SW480 (cell line): ENCODE measurements at regions not wholly inside any gene's neighbourhood (a gene's known extent, or its start where the extent isn't known, plus 50 kb on each side); places are given as distances from the start of the nearest gene placed in this dataset.

Source experiments
- DNase-seq: peaks from one replicate; pipeline ENCODE4 v3.0.0-alpha.2; 2016; ENCODE audit warnings: low spot score

DNA sequence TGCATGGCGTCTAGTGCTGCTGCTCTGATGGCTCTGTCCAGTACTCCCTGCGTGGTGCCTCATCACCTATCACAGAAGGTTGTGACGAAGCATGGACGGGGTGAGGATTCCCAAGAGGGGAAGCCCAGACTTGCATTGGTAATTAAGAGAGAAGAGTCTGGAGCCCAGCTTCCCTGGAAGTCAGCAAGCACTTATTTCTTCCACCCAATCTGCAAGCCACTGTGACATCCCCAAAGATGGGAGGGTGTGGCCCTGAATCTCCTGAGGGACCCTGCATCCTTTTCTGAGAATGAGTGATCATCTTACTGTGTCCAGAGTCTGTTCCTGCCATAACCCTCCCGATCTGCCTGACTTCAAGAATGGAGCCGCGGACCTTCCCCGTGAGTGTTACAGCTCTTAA is 166.7 kb downstream of the PTPN20 start:
- DNase-seq: no peak

DNA sequence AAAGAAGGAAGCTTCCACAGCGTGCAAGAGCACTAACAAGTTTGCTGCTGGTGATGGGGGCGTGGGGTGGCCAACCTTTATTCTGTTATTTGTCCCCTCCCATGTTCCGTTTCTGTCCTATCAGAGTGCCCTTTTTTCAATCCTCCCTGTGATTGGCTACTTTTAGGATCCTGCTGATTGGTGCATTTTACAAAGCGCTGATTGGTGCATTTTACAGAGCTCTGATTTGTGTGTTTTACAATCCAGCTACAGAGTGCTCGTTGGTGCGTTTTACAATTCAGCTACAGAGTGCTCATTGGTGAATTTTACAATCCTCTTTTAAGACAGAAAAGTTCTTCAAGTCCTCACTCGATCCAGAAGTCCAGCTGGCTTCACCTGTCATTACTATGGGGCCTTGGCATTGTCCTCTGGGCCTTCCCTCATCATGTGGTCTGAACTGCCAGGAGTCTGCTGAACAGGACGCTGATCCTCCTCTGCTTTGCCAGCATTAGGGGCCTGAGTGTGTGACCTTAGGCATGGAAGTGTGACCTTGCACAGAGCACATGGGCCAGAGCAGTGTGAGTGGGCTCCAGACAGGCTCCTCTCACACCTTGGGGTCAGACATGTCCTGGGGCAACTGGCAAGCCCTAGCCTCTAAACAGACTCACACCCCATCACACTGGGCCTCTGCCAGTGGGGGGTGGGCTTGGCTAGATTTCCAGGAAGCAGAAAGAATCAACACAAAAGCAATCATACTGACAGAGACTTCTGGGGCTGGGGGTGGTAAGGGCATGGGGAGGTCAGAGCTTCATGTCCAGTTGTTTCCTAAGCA is 167.4 kb downstream of the PTPN20 start:
- no peak for DNase-seq

DNA sequence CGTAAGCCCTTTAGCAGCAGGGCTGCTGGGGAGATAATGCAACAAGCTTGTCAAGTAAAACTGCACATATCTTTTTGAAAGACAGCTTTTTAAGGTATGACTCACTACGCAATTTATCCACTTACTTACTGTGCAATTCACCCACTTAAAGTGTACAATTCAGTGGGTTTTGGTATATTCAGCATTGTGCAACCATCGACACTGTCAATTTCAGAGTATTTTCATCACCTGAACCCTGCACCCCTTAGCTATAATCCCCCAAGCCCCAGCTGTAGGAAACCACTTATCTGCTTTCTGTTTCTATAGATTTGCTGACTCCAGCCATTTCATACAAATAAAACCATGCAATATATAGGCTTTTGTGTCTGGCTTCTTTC is 168.0 kb downstream of the PTPN20 start:
- no peak for DNase-seq

DNA sequence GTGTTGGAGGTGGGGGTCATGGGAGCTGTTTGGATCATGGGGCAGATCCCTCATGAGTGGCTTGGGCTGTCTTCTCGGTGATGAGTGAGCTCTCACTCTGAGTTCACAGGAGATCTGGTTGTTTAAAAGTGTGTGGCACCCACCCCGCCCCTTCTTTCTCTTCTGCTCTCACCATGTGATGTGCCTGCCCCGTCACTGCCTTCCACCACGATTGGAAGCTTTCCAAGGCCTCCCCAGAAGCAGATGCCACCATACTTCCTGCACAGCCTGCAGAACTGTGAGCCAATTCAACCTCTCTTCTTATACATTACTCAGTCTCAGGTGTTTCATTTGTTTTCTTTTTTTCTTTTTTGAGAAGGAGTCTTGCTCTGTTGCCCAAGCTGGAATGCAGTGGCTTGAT is 170.0 kb downstream of the PTPN20 start:
- no peak for DNase-seq

DNA sequence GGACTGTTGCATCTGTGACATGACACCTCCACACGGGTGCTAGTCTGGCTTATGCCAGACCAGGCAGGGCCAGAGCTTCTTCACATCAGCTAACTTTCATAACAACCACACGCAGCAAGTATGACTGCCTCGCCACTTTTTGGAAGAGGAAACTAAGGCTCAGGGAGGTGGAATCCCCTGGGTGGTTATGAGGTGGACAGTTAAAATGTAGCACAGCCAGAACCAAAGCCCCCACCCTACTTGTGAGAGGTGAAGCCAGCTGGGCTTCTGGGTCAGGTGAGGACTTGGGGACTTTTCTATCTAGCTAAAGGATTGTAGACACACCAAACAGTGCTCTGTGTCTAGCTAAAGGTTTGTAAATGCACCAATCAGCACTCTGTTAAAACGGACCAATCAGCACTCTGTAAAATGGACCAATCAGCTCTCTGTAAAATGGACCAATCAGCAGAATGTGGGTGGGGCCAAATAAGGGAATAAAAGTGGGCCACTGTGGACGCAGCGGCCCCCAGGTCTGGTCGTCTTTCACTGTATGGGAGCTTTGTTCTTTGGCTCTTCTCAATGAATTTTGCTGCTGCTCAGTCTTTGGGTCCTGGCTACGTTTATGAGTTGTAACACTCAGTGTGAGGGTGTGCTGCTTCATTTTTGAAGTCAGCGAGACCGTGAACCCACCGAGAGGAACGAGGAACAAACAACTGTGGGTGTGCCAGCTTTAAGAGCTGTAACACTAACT is 171.0 kb downstream of the PTPN20 start:
- no peak for DNase-seq

DNA sequence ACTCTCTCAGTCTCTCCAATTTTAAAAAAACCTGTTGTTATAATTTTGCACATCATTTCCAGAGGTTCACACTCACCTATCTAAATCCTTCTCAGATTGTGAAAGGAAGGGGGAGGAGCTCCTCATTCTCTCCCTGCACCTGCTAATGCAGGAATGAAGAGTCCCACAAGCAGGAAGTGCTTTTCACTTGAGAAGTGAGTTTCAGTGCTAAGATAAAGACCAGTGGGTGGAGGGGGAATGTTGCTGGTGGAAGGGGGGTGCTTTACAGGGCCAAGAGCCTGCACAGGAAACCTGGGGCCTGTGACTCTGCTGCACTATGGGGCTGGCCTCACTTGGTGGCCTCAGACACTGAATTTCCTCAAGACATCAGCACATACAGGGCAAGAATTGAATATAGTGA is 176.4 kb downstream of the PTPN20 start:
- no peak for DNase-seq

DNA sequence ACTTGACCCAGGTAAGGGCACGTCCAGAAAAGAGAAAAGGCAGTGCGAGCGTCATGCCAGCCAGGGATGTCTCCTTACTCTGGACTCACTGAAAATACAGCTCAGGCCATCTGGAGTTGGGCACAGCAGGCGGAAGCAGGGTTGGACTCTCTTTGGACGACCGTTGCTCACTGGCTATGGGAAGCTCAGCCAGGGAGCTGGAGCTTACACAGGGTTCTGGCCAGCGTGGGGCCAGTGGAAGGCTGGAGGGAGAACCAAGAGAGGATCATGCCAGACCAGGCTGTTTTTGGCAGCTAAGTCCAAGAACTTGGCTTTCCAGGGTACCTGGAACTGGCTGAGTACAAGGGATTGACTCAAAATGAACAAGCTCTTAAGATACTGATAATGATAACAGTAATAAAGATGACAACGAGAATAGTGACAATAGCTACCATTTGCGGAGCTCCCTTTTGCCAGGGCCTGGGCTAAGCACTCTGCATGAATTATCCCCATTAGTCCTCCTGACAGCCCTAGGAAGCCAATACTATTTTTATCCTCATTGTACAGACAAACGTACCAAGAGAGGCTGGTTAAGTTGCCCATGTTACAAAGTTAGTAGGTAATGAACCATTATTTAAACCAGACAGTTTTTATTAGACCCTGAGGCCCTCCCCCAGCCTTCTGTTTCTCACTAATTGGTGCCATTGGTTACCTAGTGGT is 177.6 kb downstream of the PTPN20 start:
- no peak for DNase-seq

DNA sequence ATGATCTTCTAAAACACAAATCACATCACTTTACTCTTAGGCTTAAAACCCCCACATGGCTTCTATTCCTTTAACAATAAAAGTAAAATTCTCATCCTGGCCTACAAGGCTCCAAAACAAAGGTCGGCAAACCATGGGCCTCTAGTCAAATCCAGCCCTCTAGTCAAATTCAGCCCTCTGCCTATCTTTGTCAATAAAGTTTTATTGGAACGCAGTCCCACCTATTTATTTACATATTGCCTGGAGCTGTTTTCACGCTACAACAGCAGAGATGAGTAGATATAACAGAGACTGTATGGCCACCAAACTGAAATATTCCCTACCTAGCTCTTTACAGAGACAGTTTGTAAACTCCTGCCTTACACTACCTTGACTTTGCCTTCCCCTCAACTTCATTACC is 178.8 kb downstream of the PTPN20 start:
- no peak for DNase-seq

DNA sequence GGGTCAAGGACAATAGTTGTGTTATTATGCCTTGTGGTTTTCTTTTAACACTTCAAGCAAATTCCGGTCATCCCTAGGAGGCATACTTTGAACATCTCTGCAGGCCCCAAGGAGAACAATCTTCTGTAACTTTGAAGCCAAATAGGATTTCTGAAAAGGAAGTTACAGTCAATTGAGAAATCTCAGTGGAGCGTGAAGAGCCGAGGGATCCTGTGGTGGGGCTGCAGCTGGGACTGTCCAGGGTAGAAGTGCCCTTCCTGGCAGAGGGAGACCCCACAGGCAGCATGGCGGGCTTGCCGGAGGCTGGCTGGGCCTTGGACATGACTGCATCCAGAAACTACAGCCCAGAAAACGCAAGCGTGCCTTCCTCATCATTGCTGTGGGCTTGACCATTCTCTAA is 179.7 kb downstream of the PTPN20 start:
- no peak for DNase-seq

DNA sequence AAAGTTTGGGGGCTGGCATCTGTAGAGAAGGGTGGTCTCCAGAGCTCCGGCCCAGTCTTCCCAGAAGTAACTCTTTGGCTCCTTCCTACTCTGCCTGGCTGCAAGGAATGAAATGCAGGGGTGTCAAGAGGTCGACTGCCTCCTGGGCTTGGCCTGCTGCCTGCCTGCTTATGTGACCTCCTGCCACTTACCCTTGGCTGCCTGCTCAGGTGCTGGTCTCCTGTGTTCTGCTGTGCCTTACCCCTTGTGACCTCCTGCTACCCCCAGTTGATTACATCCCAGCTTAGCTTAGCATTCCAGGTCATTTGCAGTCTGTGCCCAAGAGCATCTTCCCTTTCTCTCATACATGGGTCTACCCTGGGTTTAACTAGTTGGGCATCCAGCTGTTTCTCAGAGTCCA is 180.2 kb downstream of the PTPN20 start:
- DNase-seq: no peak

DNA sequence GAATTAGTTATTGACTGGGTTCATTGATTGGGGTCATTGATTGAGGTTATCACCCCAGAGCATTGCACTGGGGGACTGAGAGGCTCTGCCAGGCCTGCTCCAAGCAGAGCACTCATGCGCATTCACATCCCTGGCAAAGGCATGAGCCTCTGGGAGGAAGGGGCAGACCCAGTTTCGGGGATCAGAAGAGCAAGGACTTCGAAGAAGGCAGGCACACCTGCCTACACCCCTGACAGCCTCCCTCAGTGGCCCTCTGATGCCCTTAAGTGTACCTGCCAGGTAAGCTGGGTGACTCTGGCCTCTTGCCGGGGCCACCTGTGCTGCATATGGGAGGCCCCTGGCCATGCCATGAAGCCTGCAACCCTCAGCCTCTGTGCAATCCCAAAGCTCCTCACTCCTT is 181.1 kb downstream of the PTPN20 start:
- DNase-seq: no peak

DNA sequence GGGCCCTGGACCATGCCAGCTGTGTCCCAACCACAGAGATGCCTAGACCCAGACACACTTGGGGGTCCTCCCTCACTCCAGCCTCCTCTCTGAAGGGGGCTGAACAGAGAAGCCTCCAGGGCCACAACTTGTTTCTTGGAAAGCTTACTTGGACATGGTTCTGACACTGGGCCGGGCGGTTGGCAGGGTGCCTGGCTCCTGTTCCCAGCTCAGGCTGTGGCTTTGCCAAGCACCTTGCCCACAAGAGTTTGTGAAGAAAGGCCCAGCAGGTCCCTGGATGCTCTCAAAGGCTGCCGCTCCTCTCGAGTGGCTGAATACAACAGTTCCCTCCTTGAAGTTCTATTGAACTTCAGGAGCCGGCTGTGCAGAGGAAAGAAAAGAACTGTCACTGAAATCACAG is 181.6 kb downstream of the PTPN20 start:
- no peak for DNase-seq

DNA sequence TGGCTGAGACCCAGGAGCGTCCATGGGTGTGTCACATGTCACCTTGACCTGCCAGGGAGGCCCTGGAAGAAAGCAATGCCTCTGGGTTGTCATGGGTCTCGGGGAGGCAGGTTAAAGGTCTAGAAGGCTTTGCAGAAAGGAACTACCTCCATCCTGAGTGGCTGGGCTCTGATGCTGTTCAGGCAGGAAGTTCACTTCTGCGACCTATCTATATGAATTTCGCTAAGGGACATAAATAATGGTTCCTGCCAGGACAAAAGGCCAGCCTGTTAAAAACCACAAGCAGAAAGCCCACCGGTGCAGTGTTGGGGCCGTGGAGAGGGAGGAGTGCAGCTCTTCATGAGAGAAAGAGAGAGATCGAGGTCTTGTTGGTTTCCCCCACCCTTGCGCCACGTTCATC is 182.9 kb downstream of the PTPN20 start:
- DNase-seq: no peak

DNA sequence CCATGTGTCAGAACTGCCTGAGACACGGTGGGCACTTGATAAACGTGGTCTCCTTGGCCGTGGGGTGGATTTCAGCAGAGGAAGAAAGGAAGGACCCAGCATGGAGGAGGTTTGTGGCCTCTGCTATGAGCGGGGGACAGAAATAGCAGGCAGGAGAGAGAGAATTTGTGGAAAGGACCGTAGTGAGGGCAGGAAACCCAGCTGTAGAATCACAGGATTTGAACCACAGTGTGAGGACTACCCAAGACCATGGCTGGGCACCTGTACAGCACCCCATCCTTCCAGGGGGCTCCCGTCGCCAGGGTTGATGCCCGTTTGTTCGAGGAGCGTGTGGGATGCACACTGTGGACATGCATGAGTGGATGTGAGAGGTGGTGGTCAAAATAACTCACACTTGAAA is 183.4 kb downstream of the PTPN20 start:
- DNase-seq: no peak

DNA sequence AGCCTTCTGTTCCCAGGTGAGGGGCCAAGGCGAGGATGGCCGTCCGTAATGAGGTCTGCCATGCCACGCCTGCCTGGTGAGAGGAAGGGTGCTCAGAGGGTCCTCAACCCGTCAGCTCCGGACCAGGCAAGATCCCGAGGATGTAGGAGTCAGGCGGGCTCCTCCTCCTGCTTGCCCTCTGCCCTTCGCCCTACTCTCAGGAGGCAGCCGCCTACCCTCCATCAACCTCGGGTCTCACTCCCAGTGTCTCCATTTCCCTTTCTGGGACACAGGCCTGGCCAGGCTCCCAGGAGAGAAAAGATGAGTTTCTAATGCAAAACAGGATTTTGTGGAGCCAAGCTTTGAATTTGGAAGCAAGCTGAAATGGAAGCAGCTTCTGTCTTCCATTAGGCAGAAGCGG is 184.0 kb downstream of the PTPN20 start:
- no peak for DNase-seq

DNA sequence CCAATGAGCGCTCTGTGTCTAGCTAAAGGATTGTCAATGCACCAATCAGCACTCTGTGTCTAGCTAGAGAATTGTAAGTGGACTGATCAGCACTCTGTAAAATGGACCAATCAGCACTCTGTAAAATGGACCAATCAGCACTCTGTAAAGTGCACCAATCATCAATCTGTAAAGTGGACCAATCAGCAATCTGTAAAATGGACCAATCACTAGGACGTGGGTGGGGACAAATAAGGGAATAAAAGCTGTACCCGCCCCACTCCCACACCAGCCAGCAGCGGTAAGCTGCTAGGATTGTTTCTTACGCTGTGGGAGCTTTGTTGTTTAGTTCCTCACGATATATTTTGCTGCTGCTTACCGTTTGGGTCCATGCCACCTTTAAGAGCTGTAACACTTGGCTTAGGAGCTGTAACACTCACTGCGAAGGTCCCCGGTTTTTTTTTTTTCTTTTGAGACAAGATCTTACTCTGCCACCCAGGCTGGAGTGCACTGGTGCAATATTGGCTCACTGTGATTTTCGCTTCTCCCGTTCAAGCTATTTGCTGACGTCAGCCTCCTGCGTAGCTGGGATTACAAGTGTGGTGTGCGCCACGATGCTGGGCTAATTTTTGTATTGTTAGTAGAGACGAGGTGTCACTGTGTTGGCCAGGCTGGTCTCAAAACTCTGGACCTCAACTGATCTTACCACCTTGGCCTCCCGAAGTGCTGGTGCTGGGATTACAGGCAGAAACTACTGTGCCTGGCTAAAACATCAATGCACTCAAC is 184.8 kb downstream of the PTPN20 start:
- DNase-seq: no peak

DNA sequence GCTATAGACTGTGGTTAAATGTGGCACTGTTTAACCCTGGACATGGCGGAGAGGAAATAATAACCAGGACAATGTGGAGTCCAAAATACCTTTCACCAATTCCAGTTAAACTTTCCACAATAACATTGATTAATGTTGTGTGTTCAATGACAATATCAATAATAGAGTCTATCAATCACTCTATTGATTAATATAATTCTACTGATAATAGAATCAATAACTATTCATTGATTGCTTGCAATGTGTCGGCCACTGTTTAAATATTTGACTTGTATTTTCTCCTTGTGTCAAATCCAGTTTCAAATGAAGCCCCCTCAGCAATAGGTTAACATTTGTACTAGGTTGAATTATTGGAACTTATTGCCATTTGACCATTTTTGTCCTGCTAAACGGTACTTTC is 187.0 kb downstream of the PTPN20 start:
- no peak for DNase-seq

DNA sequence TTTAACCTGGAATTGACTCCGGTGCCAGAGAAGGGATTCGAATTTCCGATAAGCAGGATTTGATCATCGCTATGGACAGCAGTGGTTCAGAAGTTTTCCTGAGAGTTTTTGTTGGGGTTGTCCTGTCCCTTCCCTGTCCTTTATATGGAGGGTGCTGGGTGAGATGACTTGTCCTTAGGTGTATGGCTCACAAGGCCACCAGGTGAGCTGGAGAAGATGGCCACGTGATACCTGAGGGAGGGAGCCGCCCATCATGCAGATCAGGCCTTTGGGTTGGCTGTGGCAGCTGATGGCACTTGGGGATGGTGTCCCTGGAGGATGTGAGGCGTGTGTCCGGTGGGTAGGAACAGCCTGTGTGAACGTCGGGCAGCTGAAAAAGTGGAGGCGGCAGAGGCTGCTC is 187.7 kb downstream of the PTPN20 start:
- no peak for DNase-seq

DNA sequence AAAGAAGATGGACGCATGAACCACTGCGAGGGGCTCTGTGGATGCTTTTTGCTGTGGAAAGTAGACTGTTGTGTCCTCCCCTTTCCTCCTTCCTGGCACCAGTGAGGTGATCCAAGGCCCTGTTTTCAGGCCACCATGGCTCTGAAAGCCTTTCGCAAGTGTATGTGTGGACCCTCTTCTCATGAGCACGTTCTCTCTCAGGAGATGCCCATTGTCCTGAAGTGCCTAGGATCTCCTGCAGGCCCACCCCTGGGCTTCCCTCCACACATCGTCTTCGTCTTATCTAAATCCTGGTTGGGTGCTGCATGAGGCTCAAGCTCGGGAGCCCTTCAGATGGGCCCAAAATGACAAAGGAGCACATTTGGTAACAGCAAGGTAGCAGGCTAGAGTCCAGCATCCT is 188.2 kb downstream of the PTPN20 start:
- no peak for DNase-seq

DNA sequence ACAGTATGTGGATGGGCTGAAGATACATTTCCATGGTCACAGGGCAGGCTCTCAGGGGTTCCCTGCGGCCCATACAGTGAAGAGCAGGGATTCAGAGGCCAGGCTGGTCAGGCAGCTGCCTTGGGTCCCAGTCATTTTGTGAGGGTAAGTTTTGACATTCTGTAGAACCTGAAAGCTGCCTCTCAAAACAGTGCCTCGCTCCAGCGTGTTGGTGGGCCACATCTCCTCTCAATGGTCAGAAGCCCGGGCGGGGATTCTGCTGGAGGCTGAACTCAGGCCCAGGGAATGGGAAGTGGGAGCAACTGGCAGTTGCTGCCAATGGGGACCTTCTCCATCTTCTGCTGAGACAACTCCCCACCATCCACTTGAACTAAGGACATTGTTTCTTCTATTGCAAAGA is 190.0 kb downstream of the PTPN20 start:
- DNase-seq: no peak

DNA sequence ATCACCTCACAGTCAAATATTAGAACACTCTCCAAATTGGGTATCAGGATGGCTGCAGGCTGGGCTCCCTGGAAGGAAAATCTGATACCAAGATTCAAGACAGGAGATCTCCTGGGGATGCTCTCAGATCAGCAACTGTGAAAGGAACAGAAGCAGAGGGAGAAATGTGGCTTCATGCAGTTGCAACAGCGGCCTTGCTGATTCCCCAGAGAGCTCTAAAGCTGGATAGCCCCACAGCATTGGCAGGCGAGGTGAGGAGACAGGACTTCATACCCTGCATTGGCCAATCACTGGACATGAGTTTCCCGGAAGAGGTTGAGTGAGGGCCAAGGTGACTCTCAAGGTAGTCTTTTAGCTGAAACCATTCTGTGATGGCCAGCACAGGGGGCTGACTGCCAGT is 190.6 kb downstream of the PTPN20 start:
- no peak for DNase-seq

DNA sequence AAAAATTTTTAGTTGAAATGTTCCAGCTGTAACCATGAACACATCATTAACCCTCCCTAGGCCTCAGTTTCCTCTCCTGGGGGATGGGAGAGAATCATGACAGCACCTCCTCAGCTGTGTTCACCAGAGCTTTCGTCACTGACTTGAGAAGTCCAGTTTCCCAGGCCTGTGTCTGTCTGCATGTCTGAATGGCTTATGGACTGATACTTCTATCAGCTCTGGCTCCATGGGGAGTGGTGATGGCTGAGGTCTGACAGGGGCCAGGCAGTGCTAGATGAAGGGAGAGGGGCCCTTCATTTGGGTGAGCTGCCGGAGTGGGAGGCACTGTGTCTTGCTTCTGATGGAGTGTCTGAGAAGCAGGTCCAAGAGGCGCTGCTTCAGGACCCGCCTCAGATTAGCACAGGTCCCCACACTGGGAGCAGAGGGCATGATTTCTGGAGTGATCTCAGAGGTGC is 192.9 kb downstream of the PTPN20 start:
- no peak for DNase-seq
